ENCODE measurements at regions not wholly inside any gene's neighbourhood (a gene's known extent, or its start where the extent isn't known, plus 50 kb on each side); places are given as distances from the start of the nearest gene placed in this dataset.

- no peak for DNase-seq
These were observed 58.3 kb upstream of the SPATA31E1 start for GRCh38 chr9:87824216-87824875.

DNA sequence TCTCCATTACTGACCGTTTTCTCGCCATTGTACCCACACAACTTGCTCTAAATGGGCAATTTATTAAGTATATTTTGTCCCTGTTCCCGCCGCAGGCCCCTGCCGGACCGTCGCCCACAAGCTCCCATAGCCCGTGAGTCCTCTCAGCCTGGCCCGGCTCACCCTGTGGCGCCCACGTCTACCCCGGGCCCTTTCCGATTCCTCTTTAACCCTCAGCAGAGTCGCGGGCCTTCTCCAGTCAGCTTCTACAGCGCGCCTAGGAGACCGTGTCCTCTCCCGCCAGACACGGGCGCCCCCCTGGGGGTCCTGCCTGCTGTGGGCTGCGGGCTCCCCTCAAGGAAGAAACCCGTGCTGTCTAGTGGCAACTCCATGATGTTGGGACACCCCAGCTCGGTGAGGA lies 57.8 kb upstream of the SPATA31E1 start:
- DNase-seq = no peak

DNA sequence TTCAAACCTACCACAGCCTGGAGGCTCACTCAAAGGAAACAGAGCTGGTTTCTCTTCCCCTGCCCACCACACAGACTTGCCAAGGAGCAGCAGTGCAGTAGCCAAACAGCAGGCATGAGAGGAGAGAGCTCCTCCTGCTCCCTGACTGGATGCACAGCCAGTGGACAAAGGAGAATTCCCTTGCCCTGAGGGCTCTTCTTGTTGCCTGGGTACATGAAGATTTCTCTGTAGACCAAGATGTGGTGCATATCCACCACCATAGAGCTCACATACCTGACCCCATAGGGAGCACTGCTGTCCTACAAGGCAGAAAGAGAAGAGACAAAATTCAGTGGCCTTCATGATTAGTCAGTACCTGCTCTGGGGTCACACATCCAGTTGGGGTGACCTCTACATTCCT lies 56.3 kb upstream of the SPATA31E1 start:
- DNase-seq = no peak

- DNase-seq = no peak
These were observed 55.3 kb upstream of the SPATA31E1 start for GRCh38 chr9:87827341-87827740.

DNA sequence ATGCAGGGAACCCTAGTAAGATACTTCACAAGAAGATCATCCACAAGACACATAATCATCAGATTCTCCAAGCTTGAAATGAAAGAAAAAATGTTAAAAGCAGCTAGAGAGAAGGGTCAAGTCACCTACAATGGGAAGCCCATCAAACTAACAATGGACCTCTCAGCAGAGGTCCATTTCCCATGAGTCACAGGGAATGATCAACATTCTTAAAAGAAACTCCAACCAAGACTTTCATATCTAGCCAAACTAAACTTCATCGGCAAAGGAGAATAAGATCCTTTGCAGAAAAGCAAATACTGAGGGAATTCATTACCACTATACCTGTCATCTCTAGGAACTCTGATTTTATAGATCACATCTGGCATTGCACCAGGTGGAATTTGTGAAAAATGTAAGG lies 52.9 kb upstream of the SPATA31E1 start:
- no peak for DNase-seq

DNA sequence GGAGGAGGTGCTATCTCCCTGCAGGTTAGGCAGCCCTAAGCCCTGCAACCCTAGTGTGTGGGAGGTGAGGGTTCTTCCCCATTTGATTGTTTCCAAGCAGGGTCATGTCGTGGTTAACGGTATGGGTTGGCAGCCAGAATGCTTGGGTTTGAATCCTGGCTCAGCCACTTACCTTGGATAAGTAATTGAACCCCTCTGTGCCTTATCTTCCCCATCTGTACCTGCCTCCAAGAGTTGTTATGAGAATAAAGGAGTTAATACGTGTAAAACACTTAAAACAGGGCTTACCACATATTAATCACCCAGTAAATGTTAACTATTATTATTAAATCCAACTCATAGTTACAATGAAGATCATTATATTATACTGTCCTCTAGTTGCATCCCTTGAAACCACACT lies 52.2 kb upstream of the SPATA31E1 start:
- DNase-seq = no peak

- no peak for DNase-seq
These were observed 51.5 kb upstream of the SPATA31E1 start for GRCh38 chr9:87831159-87831558.

All from NCI-H1930 (cell line).